DND-41 (cell line): ENCODE measurements at regions not wholly inside any gene's neighbourhood (a gene's known extent, or its start where the extent isn't known, plus 50 kb on each side); places are given as distances from the start of the nearest gene placed in this dataset.

Experiments
- ATAC-seq: fragments of 200-7000 bp; cut with Tn5 transposase; 3 replicates; pipeline ENCODE4 v1.9.1; 2021; ENCODE audit warnings: low read depth; ENCODE audit not compliant: insufficient read depth
- DNase-seq: peaks from one replicate; pipeline ENCODE4 v3.0.0-alpha.2; 2020
- H2AFZ ChIP-seq: 2 replicates; pipeline ENCODE4 v1.6.0; 2012; ENCODE audit warnings: low read depth, low read length
- H3K27ac ChIP-seq: 2 replicates; pipeline ENCODE4 v1.5.1; 2012; ENCODE audit warnings: low read length, inconsistent platforms
- H3K27me3 ChIP-seq: fragments of 200-600 bp; sonication (generic); 2 replicates; pipeline ENCODE4 v1.6.0; 2012; ENCODE audit warnings: low read length, mild to moderate bottlenecking, inconsistent platforms; ENCODE audit not compliant: insufficient read depth, poor library complexity
- H3K36me3 ChIP-seq: 2 replicates; pipeline ENCODE4 v1.5.1; 2012; ENCODE audit warnings: low read length, inconsistent platforms; ENCODE audit not compliant: insufficient read depth
- H3K4me1 ChIP-seq: 2 replicates; pipeline ENCODE4 v1.5.1; 2012; ENCODE audit warnings: mild to moderate bottlenecking, low read length; ENCODE audit not compliant: insufficient read depth
- H3K4me2 ChIP-seq: 2 replicates; pipeline ENCODE4 v1.6.0; 2012; ENCODE audit warnings: mild to moderate bottlenecking, moderate library complexity, low read length, inconsistent platforms; ENCODE audit not compliant: insufficient read depth
- H3K4me3 ChIP-seq, 2 experiments: fragments of 200-600 bp in 1 of 2; shearing (Covaris generic) in 1 of 2; 2 replicates each; pipeline ENCODE4 v1.5.1; 2012 to 2016; ENCODE audit warnings: inconsistent platforms in 2 of 2, low read length in 2 of 2, mild to moderate bottlenecking in 2 of 2, low read depth in 1 of 2, moderate library complexity in 1 of 2
- H3K79me2 ChIP-seq: 2 replicates; pipeline ENCODE4 v1.6.0; 2012; ENCODE audit warnings: low read length, inconsistent platforms; ENCODE audit not compliant: insufficient read depth
- H3K9ac ChIP-seq: 2 replicates; pipeline ENCODE4 v1.6.0; 2012; ENCODE audit warnings: low read depth, mild to moderate bottlenecking, inconsistent platforms, low read length, moderate library complexity
- H3K9me3 ChIP-seq: 2 replicates; pipeline ENCODE4 v1.5.1; 2012; ENCODE audit warnings: low read length, moderate library complexity, mild to moderate bottlenecking, inconsistent platforms; ENCODE audit not compliant: insufficient read depth, severe bottlenecking
- H4K20me1 ChIP-seq: 2 replicates; pipeline ENCODE4 v1.6.0; 2012; ENCODE audit warnings: low read length; ENCODE audit not compliant: insufficient read depth
- EZH2 ChIP-seq: IDR thresholded peaks from 3 replicates; pipeline ENCODE4 v1.6.1; 2012; ENCODE audit warnings: borderline replicate concordance, low read depth, mild to moderate bottlenecking, moderate library complexity, low read length, inconsistent platforms; ENCODE audit not compliant: severe bottlenecking
- TF ChIP-seq, protein P1 (sequence below): IDR thresholded peaks from 2 replicates; pipeline ENCODE4 v1.5.1; 2012; ENCODE audit warnings: borderline replicate concordance, low read length, moderate library complexity, mild to moderate bottlenecking; ENCODE audit not compliant: poor library complexity, severe bottlenecking; ENCODE audit errors: extremely low read depth

DNA sequence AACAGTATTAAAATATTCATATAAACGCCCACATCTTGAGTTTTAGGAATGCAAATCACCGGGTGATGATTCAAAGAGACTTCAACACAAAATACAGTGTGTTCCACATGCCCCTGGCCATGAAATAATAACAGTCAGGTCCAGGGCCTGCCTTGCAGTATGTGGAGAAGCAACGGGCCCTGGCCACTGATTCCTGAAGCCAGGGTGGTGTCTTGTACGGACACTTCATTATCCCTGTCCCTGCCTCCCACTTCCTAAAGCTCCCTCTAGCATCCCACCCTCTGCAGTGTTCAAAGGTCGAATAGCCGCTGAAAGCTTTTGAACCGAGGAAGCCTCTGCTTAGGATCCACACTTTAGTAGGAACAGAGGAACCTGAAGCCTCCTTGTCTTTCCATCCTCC, 50.4 kb upstream of the PCSK6 start:
- H3K4me2 ChIP-seq, result no peak overlapping the region
- no peak for TF ChIP-seq EZH2
- TF ChIP-seq, protein P1, sequence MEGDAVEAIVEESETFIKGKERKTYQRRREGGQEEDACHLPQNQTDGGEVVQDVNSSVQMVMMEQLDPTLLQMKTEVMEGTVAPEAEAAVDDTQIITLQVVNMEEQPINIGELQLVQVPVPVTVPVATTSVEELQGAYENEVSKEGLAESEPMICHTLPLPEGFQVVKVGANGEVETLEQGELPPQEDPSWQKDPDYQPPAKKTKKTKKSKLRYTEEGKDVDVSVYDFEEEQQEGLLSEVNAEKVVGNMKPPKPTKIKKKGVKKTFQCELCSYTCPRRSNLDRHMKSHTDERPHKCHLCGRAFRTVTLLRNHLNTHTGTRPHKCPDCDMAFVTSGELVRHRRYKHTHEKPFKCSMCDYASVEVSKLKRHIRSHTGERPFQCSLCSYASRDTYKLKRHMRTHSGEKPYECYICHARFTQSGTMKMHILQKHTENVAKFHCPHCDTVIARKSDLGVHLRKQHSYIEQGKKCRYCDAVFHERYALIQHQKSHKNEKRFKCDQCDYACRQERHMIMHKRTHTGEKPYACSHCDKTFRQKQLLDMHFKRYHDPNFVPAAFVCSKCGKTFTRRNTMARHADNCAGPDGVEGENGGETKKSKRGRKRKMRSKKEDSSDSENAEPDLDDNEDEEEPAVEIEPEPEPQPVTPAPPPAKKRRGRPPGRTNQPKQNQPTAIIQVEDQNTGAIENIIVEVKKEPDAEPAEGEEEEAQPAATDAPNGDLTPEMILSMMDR, result no peak
- ATAC-seq (no peak), DNase-seq (no peak)
- H3K4me1 ChIP-seq, result no peaks in the 10 kb centered on the region
- no peaks in the 10 kb centered on the region for H4K20me1 ChIP-seq
- no peaks in the 10 kb centered on the region for H3K36me3 ChIP-seq
- H3K79me2 ChIP-seq, result no peaks in the 10 kb centered on the region
- no peaks in the 10 kb centered on the region for H3K9me3 ChIP-seq
- no peak overlapping the region for H2AFZ ChIP-seq
- H3K4me3 ChIP-seq, result no peak overlapping the region
- no peak overlapping the region for H3K9ac ChIP-seq
- no peaks in the 10 kb centered on the region for H3K27me3 ChIP-seq
- no peak overlapping the region for H3K27ac ChIP-seq

DNA sequence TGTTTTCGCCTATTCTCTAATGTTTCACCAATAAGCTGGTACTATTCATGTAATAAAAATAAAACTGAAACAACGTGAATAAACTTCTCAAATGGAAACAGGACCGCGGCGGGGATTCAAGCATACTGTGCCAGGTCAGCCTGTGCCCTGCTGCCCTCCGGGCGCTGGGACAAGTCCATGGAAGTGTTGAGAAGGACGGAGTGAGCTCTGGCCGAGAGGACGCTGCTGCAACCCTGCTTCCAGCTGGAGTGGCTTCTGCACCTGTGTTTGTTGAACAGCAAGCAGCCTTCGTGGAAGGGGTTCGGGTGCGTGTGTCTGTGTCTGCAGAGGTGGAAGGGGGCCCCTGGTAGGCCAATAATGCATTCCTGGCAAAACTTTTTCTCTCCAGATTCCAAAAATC, 50.0 kb upstream of the PCSK6 start:
- H3K4me1 ChIP-seq, result no peaks in the 10 kb centered on the region
- no peaks in the 10 kb centered on the region for H3K36me3 ChIP-seq
- H3K79me2 ChIP-seq, result no peaks in the 10 kb centered on the region
- H4K20me1 ChIP-seq, result no peaks in the 10 kb centered on the region
- H3K27ac ChIP-seq, result no peak overlapping the region
- ATAC-seq, result no peak
- no peak for DNase-seq
- no peaks in the 10 kb centered on the region for H3K9me3 ChIP-seq
- H2AFZ ChIP-seq, result no peak overlapping the region
- no peak for TF ChIP-seq EZH2
- TF ChIP-seq, protein P1, result no peak
- H3K4me2 ChIP-seq, result no peak overlapping the region
- no peak overlapping the region for H3K9ac ChIP-seq
- H3K27me3 ChIP-seq, result no peaks in the 10 kb centered on the region
- H3K4me3 ChIP-seq, result no peak overlapping the region
